Tibial nerve (tissue), 4 donors: ENCODE measurements at regions not wholly inside any gene's neighbourhood (a gene's known extent, or its start where the extent isn't known, plus 50 kb on each side); places are given as distances from the start of the nearest gene placed in this dataset.

ENCODE experiments used
- DNase-seq, 2 donors: peaks; one replicate each; pipeline ENCODE4 v3.0.0-alpha.2; 2019; ENCODE audit warnings: low spot score in 2 of 2
- H3K27ac ChIP-seq, 4 donors: fragments of 200-600 bp; sonication (generic) in 3 of 4; one replicate each; pipeline ENCODE4 v1.5.1; 2017 to 2019; ENCODE audit warnings: mild to moderate bottlenecking in 1 of 4
- H3K27me3 ChIP-seq, 2 donors: fragments of 200-600 bp; sonication (generic) in 1 of 2; one replicate each; pipeline versions ENCODE4 v1.5.1 to v1.6.0; 2017 to 2019
- H3K36me3 ChIP-seq, 3 donors: fragments of 200-600 bp; sonication (generic); one replicate each; pipeline ENCODE4 v1.5.1; 2018 to 2019
- H3K4me1 ChIP-seq, 4 donors: fragments of 200-600 bp; sonication (generic) in 3 of 4; one replicate each; pipeline ENCODE4 v1.5.1; 2017 to 2019
- H3K4me3 ChIP-seq, 4 donors: fragments of 200-600 bp; sonication (generic) in 3 of 4; one replicate each; pipeline ENCODE4 v1.5.1; 2017 to 2019; ENCODE audit warnings: mild to moderate bottlenecking in 1 of 4, moderate library complexity in 1 of 4
- H3K9me3 ChIP-seq, 4 donors: fragments of 200-600 bp; sonication (generic) in 3 of 4; one replicate each; pipeline ENCODE4 v1.5.1; 2017 to 2019
- CTCF ChIP-seq, 5 experiments: fragments of 200-600 bp in 3 of 5; fragments of 450-650 bp in 2 of 5; sonication (generic) in 3 of 5; IDR thresholded peaks; one replicate each; pipeline ENCODE4 v1.5.1; 2016 to 2019; ENCODE audit warnings: antibody characterized with exemption in 5 of 5, mild to moderate bottlenecking in 3 of 5, moderate library complexity in 2 of 5
- EP300 ChIP-seq, 2 donors: sonication (generic); formaldehyde crosslinking; IDR thresholded peaks; one replicate each; pipeline ENCODE4 v1.6.1; 2017; ENCODE audit warnings: antibody characterized with exemption in 2 of 2, mild to moderate bottlenecking in 1 of 2
- POLR2A ChIP-seq, 2 donors: fragments of 450-650 bp; IDR thresholded peaks; one replicate each; pipeline ENCODE4 v1.6.1; 2017; ENCODE audit warnings: antibody characterized with exemption in 2 of 2, mild to moderate bottlenecking in 2 of 2, moderate library complexity in 2 of 2
- WGBS, 2 donors: methylation state at CpG; one replicate each; pipeline ENCODE4 v1.1.5; 2018; 5-methylcytosine and 5-hydroxymethylcytosine counted together

- WGBS, 2 donors, result 18 to 26% methylated on average over 4 of the region's 4 CpGs
- peak in 1 of 2 donors; percentile 22 for DNase-seq
- peaks cover 0 to 19% (median 0%) of the 10 kb centered on the region in 4 donors for H3K4me1 ChIP-seq
- H3K27me3 ChIP-seq, result no peaks in the 10 kb centered on the region
- no peaks in the 10 kb centered on the region for H3K36me3 ChIP-seq
- H3K4me3 ChIP-seq, result no peak overlapping the region
- no peaks in the 10 kb centered on the region for H3K9me3 ChIP-seq
- TF ChIP-seq EP300 (IDR thresholded peaks at IDR 0.05) (no peak), POLR2A (IDR thresholded peaks at IDR 0.05) (no peak), CTCF (IDR thresholded peaks at IDR 0.05) (no peak)
- peak overlapping the region in 2 of 4 donors; percentile 0 to 65 for H3K27ac ChIP-seq
These were observed 1277.1 kb upstream of the AUTS2 start for GRCh38 chr7:68321076-68321639.

- WGBS, 2 donors, result 34 to 42% methylated on average over 5 of the region's 5 CpGs
- no peak for TF ChIP-seq EP300 (IDR thresholded peaks at IDR 0.05)
- no peak for TF ChIP-seq POLR2A (IDR thresholded peaks at IDR 0.05)
- no peak for TF ChIP-seq CTCF (IDR thresholded peaks at IDR 0.05)
- no peak overlapping the region for H3K4me3 ChIP-seq
- peak overlapping the region in 1 of 4 donors; percentile 65 for H3K27ac ChIP-seq
- H3K36me3 ChIP-seq, result no peaks in the 10 kb centered on the region
- DNase-seq, result peak in 1 of 2 donors; percentile 23
- H3K9me3 ChIP-seq, result no peaks in the 10 kb centered on the region
- H3K27me3 ChIP-seq, result no peaks in the 10 kb centered on the region
- peaks cover 0 to 19% (median 0%) of the 10 kb centered on the region in 4 donors for H3K4me1 ChIP-seq
These were observed 1276.3 kb upstream of the AUTS2 start for GRCh38 chr7:68321776-68322496.

- TF ChIP-seq CTCF (IDR thresholded peaks at IDR 0.05), result no peak
- no peak for TF ChIP-seq POLR2A (IDR thresholded peaks at IDR 0.05)
- TF ChIP-seq EP300 (IDR thresholded peaks at IDR 0.05), result no peak
These were observed 1273.7 kb upstream of the AUTS2 start for GRCh38 chr7:68324621-68325020.

GRCh38 chr7:68334216-68334615 lies 1264.1 kb upstream of the AUTS2 start:
- peaks cover 0 to 22% (median 0%) of the 10 kb centered on the region in 4 donors for H3K9me3 ChIP-seq
- no peak overlapping the region for H3K4me3 ChIP-seq
- DNase-seq, result no peak
- WGBS, 2 donors, result 91% methylated on average over 3 of the region's 3 CpGs
- TF ChIP-seq CTCF (IDR thresholded peaks at IDR 0.05) (no peak), EP300 (IDR thresholded peaks at IDR 0.05) (no peak), POLR2A (IDR thresholded peaks at IDR 0.05) (no peak)
- no peak overlapping the region for H3K27ac ChIP-seq
- H3K36me3 ChIP-seq, result no peaks in the 10 kb centered on the region
- no peaks in the 10 kb centered on the region for H3K27me3 ChIP-seq
- no peaks in the 10 kb centered on the region for H3K4me1 ChIP-seq

More at GRCh38 chr7:68324621-68325020, 1273.7 kb upstream of the AUTS2 start:
- WGBS, 2 donors, result 95 to 99% methylated on average over 6 of the region's 6 CpGs
- Histone ChIP-seq H3K36me3 (no peaks in the 10 kb centered on the region), H3K9me3 (peaks cover 0 to 3% (median 0%) of the 10 kb centered on the region in 4 donors), H3K27me3 (no peaks in the 10 kb centered on the region), H3K4me1 (peaks cover 0 to 19% (median 0%) of the 10 kb centered on the region in 4 donors), H3K27ac (no peak overlapping the region), H3K4me3 (no peak overlapping the region)
- no peak for DNase-seq

GRCh38 chr7:68334636-68335272 lies 1263.5 kb upstream of the AUTS2 start:
- 68 to 73% methylated on average over 9 of the region's 9 CpGs for WGBS, 2 donors
- no peaks in the 10 kb centered on the region for H3K4me1 ChIP-seq
- H3K9me3 ChIP-seq, result peaks cover 0 to 18% (median 0%) of the 10 kb centered on the region in 4 donors
- no peaks in the 10 kb centered on the region for H3K36me3 ChIP-seq
- no peak for DNase-seq
- H3K4me3 ChIP-seq, result no peak overlapping the region
- TF ChIP-seq POLR2A (IDR thresholded peaks at IDR 0.05), result no peak
- TF ChIP-seq EP300 (IDR thresholded peaks at IDR 0.05), result no peak
- TF ChIP-seq CTCF (IDR thresholded peaks at IDR 0.05), result no peak
- H3K27ac ChIP-seq, result no peak overlapping the region
- H3K27me3 ChIP-seq, result no peaks in the 10 kb centered on the region
